Gastroesophageal sphincter (tissue), 3 donors: ENCODE measurements at regions not wholly inside any gene's neighbourhood (a gene's known extent, or its start where the extent isn't known, plus 50 kb on each side); places are given as distances from the start of the nearest gene placed in this dataset.

ENCODE experiments used
- POLR2AphosphoS5 ChIP-seq: sonication (generic); formaldehyde crosslinking; IDR thresholded peaks from one replicate; pipeline ENCODE4 v1.6.1; 2017; ENCODE audit warnings: antibody characterized with exemption
- TF ChIP-seq, protein P1 (sequence below), 4 experiments: fragments of 200-600 bp in 2 of 4; fragments of 450-650 bp in 2 of 4; sonication (generic) in 1 of 4; IDR thresholded peaks; one replicate each; pipeline ENCODE4 v1.5.1; 2017 to 2019; ENCODE audit warnings: antibody characterized with exemption in 4 of 4, mild to moderate bottlenecking in 2 of 4, moderate library complexity in 2 of 4

- no peak for TF ChIP-seq POLR2AphosphoS5
- TF ChIP-seq, protein P1, sequence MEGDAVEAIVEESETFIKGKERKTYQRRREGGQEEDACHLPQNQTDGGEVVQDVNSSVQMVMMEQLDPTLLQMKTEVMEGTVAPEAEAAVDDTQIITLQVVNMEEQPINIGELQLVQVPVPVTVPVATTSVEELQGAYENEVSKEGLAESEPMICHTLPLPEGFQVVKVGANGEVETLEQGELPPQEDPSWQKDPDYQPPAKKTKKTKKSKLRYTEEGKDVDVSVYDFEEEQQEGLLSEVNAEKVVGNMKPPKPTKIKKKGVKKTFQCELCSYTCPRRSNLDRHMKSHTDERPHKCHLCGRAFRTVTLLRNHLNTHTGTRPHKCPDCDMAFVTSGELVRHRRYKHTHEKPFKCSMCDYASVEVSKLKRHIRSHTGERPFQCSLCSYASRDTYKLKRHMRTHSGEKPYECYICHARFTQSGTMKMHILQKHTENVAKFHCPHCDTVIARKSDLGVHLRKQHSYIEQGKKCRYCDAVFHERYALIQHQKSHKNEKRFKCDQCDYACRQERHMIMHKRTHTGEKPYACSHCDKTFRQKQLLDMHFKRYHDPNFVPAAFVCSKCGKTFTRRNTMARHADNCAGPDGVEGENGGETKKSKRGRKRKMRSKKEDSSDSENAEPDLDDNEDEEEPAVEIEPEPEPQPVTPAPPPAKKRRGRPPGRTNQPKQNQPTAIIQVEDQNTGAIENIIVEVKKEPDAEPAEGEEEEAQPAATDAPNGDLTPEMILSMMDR (IDR thresholded peaks at IDR 0.05), result no peak
Observed at GRCh38 chr4:123676890-123677229, 280.3 kb downstream of the SPRY1 start.
